HepG2 (cell line): ENCODE measurements at regions not wholly inside any gene's neighbourhood (a gene's known extent, or its start where the extent isn't known, plus 50 kb on each side); places are given as distances from the start of the nearest gene placed in this dataset.

Source experiments
- ATAC-seq: fragments of 200-7000 bp; cut with Tn5 transposase; 3 replicates; pipeline ENCODE4 v1.9.1; 2020; ENCODE audit warnings: mild to moderate bottlenecking, moderate library complexity
- BruUV-seq: library from RNA; stranded (reverse); fragments of 400-500 nt; replicated peaks from 2 replicates; lab custom pipeline; 2021; lab: Mats Ljungman, UMichigan
- CTCF ChIA-PET: fragments of 300-600 bp; formaldehyde crosslinking; extraction: SDS; loops from one replicate; lab custom pipeline; 2021; ENCODE audit warnings: low total read pairs, inconsistent platforms, low intra/inter-chr PET ratio; lab: Yijun Ruan, JAX
- POLR2A ChIA-PET: fragments of 350-600 bp; sonication (Branson Sonifier 250); formaldehyde crosslinking; loops from one replicate; lab custom pipeline; 2020; ENCODE audit warnings: antibody characterized with exemption, inconsistent platforms; lab: Yijun Ruan, JAX
- DNase-seq: peaks from one replicate; pipeline ENCODE4 v3.0.0-alpha.2; 2015; ENCODE audit warnings: low spot score
- FAIRE-seq: peaks from 3 replicates; lab custom pipeline; 2011; peaks lifted over from hg19 to GRCh38; lab: Jason Lieb, UNC
- H2AFZ ChIP-seq: one replicate; pipeline ENCODE4 v1.6.1; 2011; ENCODE audit warnings: low read length, inconsistent platforms
- H3K27ac ChIP-seq: fragments of 300-600 bp; 3 replicates; pipeline ENCODE4 v1.8.0; 2011; ENCODE audit warnings: mixed run types, mild to moderate bottlenecking, mixed read lengths, low read length, inconsistent platforms; ENCODE audit not compliant: insufficient read depth; ENCODE audit errors: extremely low read length
- H3K27me3 ChIP-seq, 2 experiments: fragments of 200-600 bp in 1 of 2; 2 replicates in 1 of 2; 3 replicates in 1 of 2; pipeline versions ENCODE4 v1.6.0 to v1.8.0; 2011; ENCODE audit warnings: low read length in 2 of 2, mild to moderate bottlenecking in 2 of 2, moderate library complexity in 2 of 2, inconsistent platforms in 1 of 2; ENCODE audit not compliant: insufficient read depth in 2 of 2, control insufficient read depth in 1 of 2
- H3K36me3 ChIP-seq, 2 experiments: fragments of 200-600 bp in 1 of 2; replicated peaks in 1 of 2; 2 replicates in 1 of 2; 3 replicates in 1 of 2; pipeline versions ENCODE4 v1.5.1 to v1.8.0; 2011; ENCODE audit warnings: low read length in 2 of 2, inconsistent platforms in 1 of 2; ENCODE audit not compliant: insufficient read depth in 2 of 2, control insufficient read depth in 1 of 2
- H3K4me1 ChIP-seq: 2 replicates; pipeline ENCODE4 v1.5.1; 2012; ENCODE audit warnings: low read length, inconsistent platforms; ENCODE audit not compliant: insufficient read depth
- H3K4me2 ChIP-seq: 2 replicates; pipeline ENCODE4 v1.6.0; 2011; ENCODE audit warnings: low read depth, low read length, inconsistent platforms
- H3K4me3 ChIP-seq, 3 experiments: fragments of 200-600 bp in 1 of 3; sonication (generic), shearing (Covaris generic) in 1 of 3; replicated peaks in 1 of 3; 2 replicates each; pipeline ENCODE4 v1.5.1; 2011 to 2016; ENCODE audit warnings: low read length in 3 of 3, inconsistent platforms in 2 of 3, low read depth in 2 of 3, mild to moderate bottlenecking in 2 of 3, control low read depth in 1 of 3, mixed read lengths in 1 of 3; ENCODE audit not compliant: insufficient read depth in 1 of 3
- H3K79me2 ChIP-seq: one replicate; pipeline ENCODE4 v1.6.1; 2011; ENCODE audit warnings: low read length, inconsistent platforms; ENCODE audit not compliant: insufficient read depth
- H3K9ac ChIP-seq: 2 replicates; pipeline ENCODE4 v1.6.0; 2011; ENCODE audit warnings: mild to moderate bottlenecking, low read depth, low read length, inconsistent platforms; ENCODE audit not compliant: insufficient read depth
- H3K9me3 ChIP-seq: 2 replicates; pipeline ENCODE4 v1.5.1; 2012; ENCODE audit warnings: mild to moderate bottlenecking, low read length
- H4K20me1 ChIP-seq: 2 replicates; pipeline ENCODE4 v1.6.0; 2011; ENCODE audit warnings: inconsistent platforms, mild to moderate bottlenecking, low read length, moderate library complexity; ENCODE audit not compliant: insufficient read depth
- IRF9 ChIP-seq: sonication (generic); formaldehyde crosslinking; IDR thresholded peaks from 2 replicates; pipeline ENCODE4 v1.8.0; 2022; ENCODE audit warnings: missing genetic modification reagents, mild to moderate bottlenecking, borderline replicate concordance
- ISL2 ChIP-seq: sonication (generic); formaldehyde crosslinking; IDR thresholded peaks from 2 replicates; pipeline ENCODE4 v1.5.0; 2020; ENCODE audit warnings: missing genetic modification reagents
- KLF15 ChIP-seq: sonication (generic); formaldehyde crosslinking; IDR thresholded peaks from 2 replicates; pipeline ENCODE4 v1.8.1; 2023; ENCODE audit warnings: borderline replicate concordance, mild to moderate bottlenecking, inconsistent platforms, missing genetic modification reagents, mixed read lengths
- REST ChIP-seq, 2 experiments: IDR thresholded peaks; 2 replicates each; pipeline ENCODE4 v1.6.1; 2011 to 2012; ENCODE audit warnings: low read length in 2 of 2, borderline replicate concordance in 1 of 2, low read depth in 1 of 2, mild to moderate bottlenecking in 1 of 2, moderate library complexity in 1 of 2
- SPEN ChIP-seq: sonication (generic); formaldehyde crosslinking; IDR thresholded peaks from 2 replicates; pipeline ENCODE4 v1.5.1; 2020; ENCODE audit warnings: low read depth, mild to moderate bottlenecking, missing genetic modification reagents
- ZNF343 ChIP-seq: sonication (generic); formaldehyde crosslinking; IDR thresholded peaks from 2 replicates; pipeline ENCODE4 v1.4.0; 2020; ENCODE audit warnings: mild to moderate bottlenecking, missing genetic modification reagents
- ZNF605 ChIP-seq: sonication (generic); formaldehyde crosslinking; IDR thresholded peaks from 2 replicates; pipeline ENCODE4 v1.8.0; 2022; ENCODE audit warnings: mild to moderate bottlenecking, missing genetic modification reagents
- WGBS: methylation state at CpG from one replicate; pipeline ENCODE4 v1.1.6; 2017; ENCODE audit warnings: low lambda C conversion rate; 5-methylcytosine and 5-hydroxymethylcytosine counted together
- in situ Hi-C: cut with HindIII; loops from 2 replicates; pipeline ENCODE4 v1.10.0; 2017; ENCODE audit warnings: low pct_unique_long_range_greater_than_20kb; ENCODE audit not compliant: extremely low pct_ligation_motif_present
- intact Hi-C: fragments of 100-400 bp; cut with micrococcal nuclease; formaldehyde crosslinking; loops from one replicate; pipeline ENCODE4 v1.10.0; 2022; ENCODE audit not compliant: unreplicated experiment

- FAIRE-seq (no peak), DNase-seq (no peak), ATAC-seq (no peak)
- H4K20me1 ChIP-seq = no peaks in the 10 kb centered on the region
- no peak overlapping the region for H3K9ac ChIP-seq
- no peaks in the 10 kb centered on the region for H3K36me3 ChIP-seq
- H3K27me3 ChIP-seq = no peaks in the 10 kb centered on the region; a peak in 1 of 5 replicates
- POLR2A ChIA-PET = no interaction called here
- in situ Hi-C loops = no loop called here
- no peaks in the 10 kb centered on the region for H3K4me1 ChIP-seq
- H2AFZ ChIP-seq = no peak overlapping the region
- H3K4me2 ChIP-seq = no peak overlapping the region
- BruUV-seq = no TSS peak
- no peaks in the 10 kb centered on the region for H3K79me2 ChIP-seq
- CTCF ChIA-PET = no interaction called here
- 92% methylated on average over 2 of the region's 3 CpGs for WGBS
- no peak overlapping the region for H3K27ac ChIP-seq
- TF ChIP-seq IRF9 (CRISPR knock-in tag) (no peak), KLF15 (CRISPR knock-in tag) (no peak), ISL2 (CRISPR knock-in tag) (no peak), ZNF605 (CRISPR knock-in tag) (no peak), SPEN (CRISPR knock-in tag) (no peak), ZNF343 (CRISPR knock-in tag) (no peak), REST (IDR thresholded peaks at IDR 0.05; ENCODE audit: borderline replicate concordance in 1 of 2, low read depth in 1 of 2, low read length in 2 of 2) (no peak)
- TF ChIP-seq, all 625 proteins: peak for 0
- Histone ChIP-seq H3K9me3 (no peaks in the 10 kb centered on the region), H3K4me3 (no peak overlapping the region)
- intact Hi-C loops = no loop called here
These were observed 329.6 kb downstream of the RRAGC start for GRCh38 chr1:38529946-38530345.
